DMS53 treated with DMSO at 0.1 percent for 48 hours (cell line): ENCODE measurements at regions not wholly inside any gene's neighbourhood (a gene's known extent, or its start where the extent isn't known, plus 50 kb on each side); places are given as distances from the start of the nearest gene placed in this dataset.
"Not testable (repeated sequence)": the region's sequence is repeated elsewhere in the genome, so short reads cannot be mapped to it uniquely, and the experiment has no call there.

Source experiments
- DNase-seq: peaks from one replicate; lab custom pipeline; 2025; ENCODE audit not compliant: unreplicated experiment; lab: John Stamatoyannopoulos, UW

DNA sequence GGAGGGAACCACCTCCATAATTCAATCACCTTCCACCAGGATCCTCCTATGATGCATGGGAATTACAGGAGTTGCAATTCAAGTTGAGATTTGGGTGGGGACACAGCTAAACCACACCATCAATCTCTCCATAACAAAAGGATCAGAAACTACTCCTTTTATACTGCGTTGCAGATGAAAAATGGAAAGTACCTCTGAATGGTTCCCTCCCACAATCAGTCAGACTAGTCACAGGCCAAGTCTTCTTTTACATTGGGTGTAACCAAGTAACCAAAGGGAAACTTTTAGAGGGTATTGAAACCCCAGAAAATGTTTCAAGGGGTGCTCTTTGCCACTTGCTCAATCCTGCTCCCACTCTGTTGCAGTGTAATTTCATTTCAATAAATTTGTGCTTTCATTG lies 504.3 kb upstream of the CNTN3 start:
- DNase-seq = no peak

DNA sequence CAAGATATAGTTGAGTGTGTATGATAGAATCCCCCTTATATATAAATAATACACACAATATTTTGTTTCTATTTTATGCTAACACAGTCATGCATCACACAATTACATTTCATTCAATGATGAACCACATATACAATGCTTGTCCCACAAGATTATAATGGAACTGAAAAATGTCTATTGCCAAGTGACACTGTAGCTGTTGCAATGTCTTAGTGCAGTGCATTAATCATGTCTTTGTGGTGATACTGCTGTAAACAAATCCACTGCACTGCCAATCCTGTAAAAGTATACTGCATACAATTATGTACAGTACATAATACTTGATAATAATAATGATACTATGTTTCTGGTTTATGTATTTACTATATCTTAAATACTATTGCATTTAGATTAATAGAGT lies 512.1 kb upstream of the CNTN3 start:
- DNase-seq = no peak

DNA sequence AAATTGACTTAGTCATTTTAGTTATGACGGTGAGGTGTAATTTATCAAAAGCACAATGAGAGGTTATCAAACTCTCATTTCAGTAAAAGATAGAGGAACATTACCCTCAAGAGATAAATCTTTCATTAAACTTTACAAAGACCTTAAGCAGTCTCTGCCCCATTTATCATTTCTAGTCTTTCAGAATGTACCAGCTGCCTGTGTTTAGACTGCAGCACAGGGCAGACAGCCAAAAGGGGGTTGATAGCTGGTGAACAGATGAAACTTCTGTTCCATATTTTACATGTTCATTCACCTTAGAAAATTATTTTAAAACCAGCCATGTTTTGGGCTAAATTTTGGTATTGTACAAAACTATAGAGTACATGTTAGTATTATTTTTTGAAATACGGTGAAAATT lies 514.6 kb upstream of the CNTN3 start:
- no peak for DNase-seq

DNA sequence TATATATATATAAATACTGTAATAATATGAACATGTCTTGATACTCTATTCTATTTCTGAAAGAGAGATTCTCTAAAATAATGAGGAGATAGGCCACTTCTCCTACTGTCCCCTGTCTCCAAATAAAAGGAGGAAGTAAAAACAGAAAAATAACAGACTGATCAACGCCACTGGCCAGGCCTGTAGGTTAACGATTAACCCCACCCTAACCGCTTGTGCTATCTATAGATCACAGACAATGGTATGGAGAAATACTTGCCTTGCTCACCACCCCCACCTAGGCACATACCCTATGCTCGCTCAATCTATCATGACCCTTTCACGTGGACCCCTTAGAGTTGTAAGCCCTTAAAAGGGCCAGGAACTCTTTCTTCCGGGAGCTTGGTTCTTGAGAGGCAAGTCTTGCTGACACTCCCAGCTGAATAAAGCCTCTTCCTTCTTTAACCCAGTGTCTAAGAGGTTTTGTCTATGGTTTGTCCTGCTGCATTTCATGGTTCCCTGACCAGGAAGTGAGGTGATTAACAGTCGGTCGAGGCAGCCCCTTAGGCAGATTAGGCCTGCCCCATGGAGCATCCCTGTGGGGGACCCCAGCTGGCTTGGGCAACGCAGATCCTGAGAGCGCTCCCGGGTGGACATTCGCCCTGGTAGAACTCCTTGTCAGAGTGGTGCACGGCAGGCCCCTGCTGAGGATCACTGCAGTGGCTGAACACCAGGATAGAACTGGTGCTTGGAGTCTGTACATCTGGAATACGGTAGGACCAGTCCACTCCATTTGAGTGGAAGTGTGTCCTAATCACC lies 521.8 kb upstream of the CNTN3 start:
- DNase-seq = peak; percentile 30

DNA sequence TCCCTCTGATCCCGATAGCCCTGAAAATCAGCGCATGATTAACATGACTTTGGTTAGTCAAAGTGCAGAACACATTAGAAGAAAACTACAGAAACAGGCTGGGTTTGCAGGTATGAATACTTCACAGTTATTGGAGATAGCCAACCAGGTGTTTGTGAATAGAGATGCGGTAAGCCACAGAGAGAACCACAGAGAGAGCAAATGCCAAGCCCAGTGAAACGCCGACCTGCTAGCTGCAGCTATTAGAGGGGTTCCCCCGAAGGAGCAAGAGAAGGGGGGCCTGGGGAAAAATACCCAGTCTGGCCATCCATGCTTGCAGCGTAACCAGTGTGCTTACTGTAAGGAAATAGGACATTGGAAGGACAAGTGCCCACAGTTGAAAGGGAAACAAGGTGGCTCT lies 523.9 kb upstream of the CNTN3 start:
- DNase-seq = no peak

DNA sequence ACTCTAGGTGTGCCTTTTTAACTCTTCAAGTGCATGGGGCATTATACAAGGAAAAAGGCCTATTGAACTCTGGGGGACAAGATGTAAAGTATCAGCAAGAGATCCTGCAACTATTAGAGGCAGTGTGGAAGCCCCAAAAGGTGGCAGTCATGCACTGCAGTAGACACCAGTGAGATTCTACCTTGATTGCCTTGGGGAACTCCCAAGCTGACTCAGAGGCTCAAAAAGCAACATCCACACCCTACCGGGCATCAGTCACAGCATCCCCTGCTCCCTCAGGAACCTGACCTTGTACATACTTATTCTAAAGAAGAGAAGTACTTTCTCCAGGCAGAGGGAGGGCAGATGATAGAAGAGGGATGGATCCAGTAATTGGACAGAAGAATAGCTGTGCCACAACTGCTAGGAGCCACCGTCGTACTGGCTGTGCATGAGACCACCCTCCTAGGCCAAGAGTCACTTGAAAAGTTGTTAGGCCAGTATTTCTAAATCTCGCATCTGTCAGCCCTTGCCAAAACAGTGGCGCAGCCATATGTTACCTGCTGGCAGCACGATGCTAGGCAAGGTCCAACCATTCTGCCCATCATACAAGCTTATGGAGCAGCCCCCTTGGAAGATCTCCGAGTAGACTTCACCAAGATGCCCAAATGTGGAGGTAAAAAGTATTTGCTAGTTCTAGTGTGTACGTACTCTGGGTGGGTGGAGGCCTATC lies 523.1 kb upstream of the FRG2C start:
- no peak for DNase-seq

DNA sequence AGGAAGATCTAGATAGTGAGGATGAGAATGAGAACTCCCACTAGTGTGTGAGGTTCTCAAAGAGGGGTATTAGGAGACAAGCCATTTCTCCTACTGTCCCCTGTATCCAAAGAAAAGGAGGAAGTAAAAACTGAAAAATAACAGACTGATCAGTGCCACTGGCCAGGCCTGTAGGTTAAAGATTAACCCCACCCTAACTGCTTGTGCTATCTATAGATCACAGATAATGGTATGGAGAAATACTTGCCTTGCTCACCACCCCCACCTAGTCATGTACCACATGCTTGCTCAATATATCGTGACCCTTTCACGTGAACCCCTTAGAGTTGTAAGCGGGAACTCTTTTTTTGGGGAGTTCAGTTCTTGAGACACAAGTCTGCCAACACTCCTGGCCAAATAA lies 519.7 kb upstream of the FRG2C start:
- no peak for DNase-seq

DNA sequence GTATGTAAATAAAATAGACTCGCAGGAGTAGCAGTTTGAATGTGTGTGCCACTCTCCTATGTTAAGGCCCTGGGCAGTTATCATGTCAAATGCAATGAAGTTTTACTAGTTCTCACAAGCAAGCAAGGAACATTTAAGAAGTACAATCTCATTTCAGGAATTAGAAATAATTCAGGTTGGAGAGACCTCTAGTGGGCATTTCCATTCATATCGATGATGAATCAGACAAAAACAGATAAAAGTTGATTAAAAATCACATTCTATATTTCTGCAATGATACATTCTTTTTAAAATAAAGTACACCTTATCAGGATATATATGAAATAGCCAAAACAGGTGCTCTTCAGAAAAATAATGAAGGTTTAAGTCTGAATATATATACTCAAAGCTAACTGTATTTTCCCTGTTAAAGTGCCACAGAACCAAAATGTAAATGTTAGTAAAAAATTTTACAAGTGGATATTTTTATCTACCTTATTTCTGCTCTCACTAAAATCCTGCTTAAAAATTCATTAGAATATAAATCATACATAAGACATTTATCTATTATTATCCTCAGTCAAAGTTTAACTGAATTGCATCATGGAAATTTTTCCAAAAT lies 492.4 kb upstream of the FRG2C start:
- no peak for DNase-seq

DNA sequence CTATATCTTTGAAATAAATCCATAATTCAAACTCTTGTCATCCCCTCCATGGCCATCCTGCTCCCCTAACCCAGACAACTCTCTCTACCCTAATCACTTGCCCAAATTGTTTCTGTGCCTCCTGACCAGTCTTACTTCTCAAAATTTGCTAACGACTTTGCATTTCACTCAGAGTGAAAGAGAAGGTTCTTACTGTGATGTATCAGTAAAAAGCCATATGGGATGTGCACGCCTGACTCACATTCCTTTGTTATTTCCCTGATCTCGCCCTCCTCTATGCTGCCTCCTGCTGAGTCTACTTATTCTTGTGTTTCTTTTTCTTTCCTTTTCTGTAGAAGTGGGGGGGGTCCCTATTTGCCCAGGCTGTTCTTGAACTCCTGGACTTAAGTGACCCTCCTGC lies 487.2 kb upstream of the FRG2C start:
- no peak for DNase-seq

DNA sequence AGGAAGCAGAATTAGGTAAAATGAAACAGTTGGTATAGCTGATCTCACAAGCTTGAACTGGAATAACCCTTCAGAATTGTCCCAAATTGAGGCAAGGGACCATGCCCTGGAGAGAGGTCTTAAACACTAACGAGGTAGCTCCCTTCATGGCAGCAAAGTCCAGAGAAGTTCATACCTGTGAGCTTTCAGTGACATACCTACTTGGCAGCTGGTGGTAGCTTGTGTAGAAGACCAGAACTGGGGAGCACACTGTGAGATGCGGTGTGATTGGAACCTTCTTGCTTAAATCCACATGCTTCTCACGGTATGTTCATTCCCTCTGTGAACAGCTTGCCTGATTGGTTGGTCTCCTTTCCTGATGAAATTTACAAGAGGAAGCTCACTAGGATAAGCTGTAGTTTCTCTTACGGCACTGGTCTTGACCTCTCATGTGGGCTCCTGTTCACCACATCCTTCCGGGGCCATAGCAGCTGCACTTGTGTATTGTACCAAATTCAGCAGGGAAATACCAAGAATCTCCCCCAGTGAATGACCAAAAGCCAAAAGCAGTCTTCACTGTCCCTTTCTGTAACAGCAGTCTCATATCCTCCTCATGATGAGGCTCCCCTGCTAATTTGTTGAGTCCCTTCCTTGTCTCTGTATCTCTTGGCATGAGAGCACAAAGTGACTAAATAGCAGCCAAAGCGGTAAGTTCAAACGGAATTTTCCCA lies 483.7 kb upstream of the FRG2C start:
- DNase-seq = no peak

DNA sequence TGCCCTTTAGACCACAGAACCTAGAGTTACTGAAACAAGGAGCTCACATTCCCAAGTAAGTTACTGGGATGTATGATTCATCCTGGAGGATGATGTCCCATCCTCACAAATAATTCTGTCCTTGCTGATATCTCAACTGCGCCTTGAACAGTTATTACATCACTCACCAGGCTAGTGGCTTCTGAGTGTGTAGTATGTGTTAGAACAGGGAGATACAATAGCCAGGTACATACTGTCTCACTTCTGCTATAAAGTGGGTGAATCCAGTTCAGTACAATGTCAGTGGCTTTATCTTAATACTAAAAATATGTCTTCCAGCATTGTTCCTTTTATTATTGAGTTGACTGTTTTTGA lies 483.2 kb upstream of the FRG2C start:
- no peak for DNase-seq

DNA sequence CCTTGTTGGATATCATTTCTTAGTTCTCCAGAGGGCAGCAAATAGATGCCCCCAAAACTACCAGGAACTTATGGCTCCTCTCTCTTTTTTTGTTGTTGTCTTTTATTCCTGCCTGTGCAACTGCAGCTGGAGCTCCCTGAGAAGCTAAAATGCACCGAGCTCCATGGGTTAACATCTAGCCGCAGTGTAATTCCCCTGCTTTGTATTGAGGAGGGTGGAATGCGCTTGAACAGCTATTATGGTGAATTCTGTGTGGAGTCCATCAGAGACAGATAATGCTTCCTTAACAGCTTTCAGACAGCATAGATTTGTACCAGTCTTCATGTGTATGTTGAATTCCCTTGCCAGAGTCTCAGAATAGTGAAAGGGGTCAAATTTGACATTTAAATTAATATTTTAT lies 475.2 kb upstream of the FRG2C start:
- no peak for DNase-seq

DNA sequence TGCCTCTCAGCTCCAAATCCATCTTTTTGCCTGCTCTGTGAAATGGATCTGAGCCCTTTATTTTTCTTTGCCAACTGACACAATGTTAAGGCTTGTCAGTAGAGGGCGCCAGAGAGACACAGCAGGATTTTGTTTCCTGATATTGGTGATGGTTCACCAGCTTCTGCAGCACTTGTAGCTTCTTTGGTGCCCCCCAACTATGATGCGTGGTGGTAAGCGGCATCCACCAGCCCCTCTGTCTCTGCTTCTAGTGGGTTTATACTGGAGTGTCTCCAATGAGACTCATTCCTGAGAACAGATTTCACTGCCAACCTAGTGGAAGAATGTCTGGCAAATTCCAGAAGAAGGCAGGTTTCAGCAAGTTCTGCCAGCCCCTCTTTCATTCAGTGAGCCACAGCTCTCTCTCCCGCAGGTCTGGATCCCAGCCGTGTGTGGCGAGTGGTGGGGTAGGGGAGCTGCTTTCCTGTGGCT lies 471.9 kb upstream of the FRG2C start:
- DNase-seq = no peak

DNA sequence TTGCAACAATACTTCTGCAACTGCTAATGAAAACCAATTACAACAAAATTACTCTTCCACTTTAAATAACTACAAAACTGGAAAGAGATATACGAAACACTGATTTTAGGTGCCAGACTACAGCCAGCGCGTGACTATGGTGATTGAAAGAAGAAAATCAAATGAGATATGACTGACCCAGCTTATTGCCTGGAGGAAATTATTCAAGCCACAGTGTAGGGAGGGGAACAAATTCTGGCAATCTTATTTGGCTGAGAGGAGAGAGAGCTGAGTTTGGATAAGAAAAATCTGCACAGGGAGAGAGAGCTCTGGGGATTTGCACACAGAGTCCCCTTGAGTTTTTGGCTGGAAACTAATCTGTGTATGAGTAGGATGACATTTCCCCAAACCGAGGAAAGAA lies 470.3 kb upstream of the FRG2C start:
- no peak for DNase-seq

DNA sequence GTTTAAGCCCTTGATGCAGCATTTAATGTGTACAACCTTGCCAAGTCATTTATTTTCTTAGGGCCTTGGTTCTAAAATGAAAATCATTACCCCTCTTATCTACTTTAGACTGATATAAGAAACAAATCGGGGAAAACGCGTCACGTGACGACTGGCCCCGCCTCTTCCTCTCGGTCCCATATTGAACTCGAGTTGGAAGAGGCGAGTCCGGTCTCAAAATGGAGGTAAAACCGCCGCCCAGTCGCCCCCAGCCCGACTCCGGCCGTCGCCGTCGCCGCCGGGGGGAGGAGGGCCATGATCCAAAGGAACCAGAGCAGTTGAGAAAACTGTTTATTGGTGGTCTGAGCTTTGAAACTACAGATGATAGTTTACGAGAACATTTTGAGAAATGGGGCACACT lies 449.8 kb upstream of the FRG2C start:
- DNase-seq = not testable (repeated sequence)

DNA sequence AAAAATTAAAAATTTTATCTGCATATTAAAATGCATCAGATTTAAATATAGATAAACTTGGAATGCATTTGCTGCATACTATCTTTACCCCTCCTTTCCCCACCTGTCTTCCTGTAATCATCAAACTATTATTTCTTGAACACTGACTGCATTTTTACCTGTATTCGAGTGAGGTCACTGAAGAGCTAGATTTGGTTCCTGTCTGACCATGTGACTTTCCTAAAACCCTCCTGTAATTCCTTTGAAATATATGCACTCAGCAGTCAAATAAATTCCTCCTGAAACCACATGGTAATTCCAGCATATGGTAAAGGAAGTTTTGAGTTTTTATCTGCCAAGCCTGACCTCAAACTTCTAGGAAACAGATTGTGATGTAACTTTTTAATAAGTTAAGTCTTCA lies 445.6 kb upstream of the FRG2C start:
- no peak for DNase-seq

DNA sequence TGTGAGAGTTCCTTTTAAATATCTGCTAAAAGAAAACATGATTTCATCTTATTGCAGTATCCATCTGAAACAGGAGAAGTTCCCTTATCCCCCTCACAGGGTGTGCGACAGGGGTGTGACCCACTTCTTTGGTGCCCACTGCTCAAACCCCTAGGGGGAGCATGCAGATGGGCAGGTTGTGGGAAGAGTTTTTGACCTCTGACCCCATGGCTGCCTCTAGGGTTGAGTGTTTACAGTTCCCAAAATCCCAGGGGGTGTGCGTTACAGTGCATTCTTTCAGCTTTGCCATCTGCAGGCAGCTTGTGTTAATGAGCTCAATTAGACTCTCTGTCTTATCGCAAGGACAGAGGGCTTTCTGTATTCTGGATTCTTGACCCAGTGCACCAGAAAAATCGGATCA lies 443.2 kb upstream of the FRG2C start:
- DNase-seq = no peak

DNA sequence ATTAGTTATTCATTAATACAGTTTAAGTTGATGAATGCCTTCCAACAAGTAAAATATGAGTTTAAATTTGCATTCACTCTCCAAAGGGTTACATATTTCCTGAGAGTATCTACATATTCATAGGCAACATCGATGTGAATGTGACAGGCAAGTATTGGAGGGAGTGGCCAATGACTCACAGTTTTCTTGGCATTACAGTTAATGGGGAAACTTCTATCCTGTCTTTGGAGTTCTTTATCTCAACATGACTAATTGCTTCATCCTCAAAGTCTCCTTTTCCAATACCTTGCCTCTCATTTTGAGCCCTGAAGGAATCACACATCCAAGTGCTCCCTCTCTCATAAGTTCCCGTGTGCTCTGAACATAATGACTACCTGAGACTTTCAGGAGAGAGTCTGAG lies 439.7 kb upstream of the FRG2C start:
- DNase-seq = no peak

DNA sequence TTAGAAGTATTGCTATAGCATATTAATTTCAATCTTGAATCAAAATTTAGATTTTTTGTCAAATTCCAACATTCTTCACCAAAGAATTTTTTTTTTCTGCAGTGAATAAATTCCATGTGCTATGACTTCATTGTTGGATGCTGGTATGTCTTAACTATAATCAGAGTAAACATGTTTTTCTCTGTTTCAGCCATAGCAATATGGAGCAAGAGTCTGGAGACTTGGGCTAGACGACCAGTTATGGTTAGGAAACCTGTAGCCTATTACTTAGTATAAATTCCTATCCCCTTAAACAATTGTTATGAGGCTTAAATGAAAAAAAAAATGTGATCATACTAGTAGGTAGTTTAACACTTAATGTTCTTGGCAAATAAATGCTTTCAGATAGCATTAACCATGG lies 431.9 kb upstream of the FRG2C start:
- no peak for DNase-seq

DNA sequence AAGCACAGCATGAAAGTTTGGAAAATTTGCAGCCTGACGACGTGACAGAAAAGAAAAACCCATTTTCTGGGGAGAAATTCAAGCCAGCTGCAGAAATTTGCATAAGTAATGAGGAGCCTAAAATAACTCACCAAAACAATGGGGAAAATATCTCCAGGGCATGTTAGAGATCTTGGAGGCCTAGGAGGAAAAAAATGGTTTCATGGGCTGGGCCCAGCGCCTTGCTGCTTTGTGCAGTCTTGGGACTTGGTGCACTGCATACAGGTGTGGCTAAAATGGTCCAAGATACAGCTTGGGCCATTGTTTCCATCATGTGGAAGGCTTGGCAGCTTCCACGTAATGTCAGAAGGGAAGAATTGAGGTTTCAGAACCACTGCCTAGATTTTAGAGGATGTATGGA lies 428.5 kb upstream of the FRG2C start:
- no peak for DNase-seq

DNA sequence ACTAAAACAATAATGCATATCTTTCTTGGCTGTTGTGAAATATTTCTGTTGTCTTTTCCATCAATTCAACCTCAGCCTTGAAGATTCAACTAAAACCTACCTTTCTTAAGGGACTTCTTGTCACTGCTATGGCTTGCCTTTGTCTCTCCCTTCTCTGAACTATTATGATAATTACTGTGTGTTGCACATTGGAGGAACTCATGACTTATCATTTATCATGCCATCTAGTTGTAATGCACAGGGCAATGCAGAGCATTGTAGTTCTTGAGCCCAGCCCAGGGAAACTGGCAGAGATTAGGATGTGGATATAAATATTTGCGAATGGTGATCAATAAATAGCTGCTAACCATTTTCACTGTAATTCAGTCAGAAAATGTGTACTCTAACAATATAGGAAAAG lies 427.1 kb upstream of the FRG2C start:
- DNase-seq = no peak

DNA sequence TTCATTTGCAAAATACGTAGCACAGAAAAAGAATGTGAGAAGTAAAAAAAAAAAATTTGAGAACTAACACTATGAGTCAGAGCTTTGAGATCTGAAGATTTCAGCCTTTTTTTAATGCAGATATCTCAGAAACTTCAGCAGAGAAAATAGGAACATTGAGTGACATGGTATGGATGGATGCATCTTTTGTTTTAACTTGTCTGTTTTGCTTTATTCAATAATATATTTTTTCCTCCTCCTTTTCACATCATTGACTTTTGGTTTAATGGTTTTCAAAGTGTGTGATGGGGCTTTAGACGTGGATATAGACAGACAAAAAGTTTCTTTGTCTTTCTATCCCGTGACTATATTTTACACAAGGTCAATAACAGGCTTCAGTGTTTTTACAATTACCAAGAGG lies 426.7 kb upstream of the FRG2C start:
- no peak for DNase-seq
